K562 (cell line): ENCODE measurements at regions not wholly inside any gene's neighbourhood (a gene's known extent, or its start where the extent isn't known, plus 50 kb on each side); places are given as distances from the start of the nearest gene placed in this dataset.

Experiments used
- ELF2 ChIP-seq: fragments of 250-450 bp; sonication (Bioruptor Pico); IDR thresholded peaks from 2 replicates; pipeline ENCODE4 v1.5.0; 2021; ENCODE audit warnings: mild to moderate bottlenecking
- SMARCA4 ChIP-seq: fragments of 450-650 bp; IDR thresholded peaks from 2 replicates; pipeline ENCODE4 v1.6.1; 2016
- SRSF1 ChIP-seq: fragments of 200-400 bp; formaldehyde crosslinking; IDR thresholded peaks from 2 replicates; pipeline ENCODE4 v1.6.1; 2017; ENCODE audit warnings: mild to moderate bottlenecking, low read depth, low read length, moderate library complexity
- ZBTB49 ChIP-seq: sonication (generic); formaldehyde crosslinking; IDR thresholded peaks from 2 replicates; pipeline ENCODE4 v1.8.0; 2022; ENCODE audit warnings: missing genetic modification reagents, mild to moderate bottlenecking, borderline replicate concordance
- TF ChIP-seq, protein P1 (sequence below), 3 experiments: fragments of 200-800 bp in 1 of 3; fragments of 250-450 bp in 1 of 3; fragments of 450-650 bp in 1 of 3; sonication (Bioruptor Pico) in 1 of 3; sonication (Bioruptor generic) in 1 of 3; formaldehyde crosslinking in 1 of 3; IDR thresholded peaks; 2 replicates each; pipeline versions ENCODE4 v1.6.1 to v1.8.0; 2016 to 2022; ENCODE audit warnings: mild to moderate bottlenecking in 2 of 3, missing genetic modification characterization in 2 of 3, missing compliant biosample characterization in 1 of 3, moderate library complexity in 1 of 3

GRCh38 chr7:81327468-81328266 is 408.8 kb upstream of the SEMA3C start (continued):
- TF ChIP-seq, protein P1, sequence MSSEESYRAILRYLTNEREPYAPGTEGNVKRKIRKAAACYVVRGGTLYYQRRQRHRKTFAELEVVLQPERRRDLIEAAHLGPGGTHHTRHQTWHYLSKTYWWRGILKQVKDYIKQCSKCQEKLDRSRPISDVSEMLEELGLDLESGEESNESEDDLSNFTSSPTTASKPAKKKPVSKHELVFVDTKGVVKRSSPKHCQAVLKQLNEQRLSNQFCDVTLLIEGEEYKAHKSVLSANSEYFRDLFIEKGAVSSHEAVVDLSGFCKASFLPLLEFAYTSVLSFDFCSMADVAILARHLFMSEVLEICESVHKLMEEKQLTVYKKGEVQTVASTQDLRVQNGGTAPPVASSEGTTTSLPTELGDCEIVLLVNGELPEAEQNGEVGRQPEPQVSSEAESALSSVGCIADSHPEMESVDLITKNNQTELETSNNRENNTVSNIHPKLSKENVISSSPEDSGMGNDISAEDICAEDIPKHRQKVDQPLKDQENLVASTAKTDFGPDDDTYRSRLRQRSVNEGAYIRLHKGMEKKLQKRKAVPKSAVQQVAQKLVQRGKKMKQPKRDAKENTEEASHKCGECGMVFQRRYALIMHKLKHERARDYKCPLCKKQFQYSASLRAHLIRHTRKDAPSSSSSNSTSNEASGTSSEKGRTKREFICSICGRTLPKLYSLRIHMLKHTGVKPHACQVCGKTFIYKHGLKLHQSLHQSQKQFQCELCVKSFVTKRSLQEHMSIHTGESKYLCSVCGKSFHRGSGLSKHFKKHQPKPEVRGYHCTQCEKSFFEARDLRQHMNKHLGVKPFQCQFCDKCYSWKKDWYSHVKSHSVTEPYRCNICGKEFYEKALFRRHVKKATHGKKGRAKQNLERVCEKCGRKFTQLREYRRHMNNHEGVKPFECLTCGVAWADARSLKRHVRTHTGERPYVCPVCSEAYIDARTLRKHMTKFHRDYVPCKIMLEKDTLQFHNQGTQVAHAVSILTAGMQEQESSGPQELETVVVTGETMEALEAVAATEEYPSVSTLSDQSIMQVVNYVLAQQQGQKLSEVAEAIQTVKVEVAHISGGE (CRISPR knock-in tag; IDR thresholded peaks at IDR 0.05) = no peak
- TF ChIP-seq SMARCA4 (peak; percentile 47; the same call in 1 of the 2 replicates), ELF2 (CRISPR knock-in tag) (no peak), ZBTB49 (CRISPR knock-in tag) (no peak), SRSF1 (no peak)
- TF ChIP-seq, all 486 proteins: peak for 22
